ENCODE measurements at regions not wholly inside any gene's neighbourhood (a gene's known extent, or its start where the extent isn't known, plus 50 kb on each side); places are given as distances from the start of the nearest gene placed in this dataset.

GRCh38 chr12:58470266-58471010, 449.9 kb downstream of the LRIG3 start:
- H3K4me3 ChIP-seq (ENCODE audit: low read depth, low read length), result no peak overlapping the region
- DNase-seq (ENCODE audit: low read depth), result no peak
- TF ChIP-seq CTCF (IDR thresholded peaks at IDR 0.05; ENCODE audit: insufficient read depth, low read depth, low read length), result no peak

- no peak for DNase-seq (ENCODE audit: low read depth)
- TF ChIP-seq CTCF (IDR thresholded peaks at IDR 0.05; ENCODE audit: insufficient read depth, low read depth, low read length), result no peak
- no peak overlapping the region for H3K4me3 ChIP-seq (ENCODE audit: low read depth, low read length)
These were observed 440.9 kb downstream of the LRIG3 start for GRCh38 chr12:58479401-58479800.

GRCh38 chr12:58481811-58482210, 438.5 kb downstream of the LRIG3 start:
- no peak for TF ChIP-seq CTCF (IDR thresholded peaks at IDR 0.05; ENCODE audit: insufficient read depth, low read depth, low read length)
- no peak for DNase-seq (ENCODE audit: low read depth)

GRCh38 chr12:58487255-58487654, 433.0 kb downstream of the LRIG3 start:
- no peak overlapping the region for H3K4me3 ChIP-seq (ENCODE audit: low read depth, low read length)
- no peak for TF ChIP-seq CTCF (IDR thresholded peaks at IDR 0.05; ENCODE audit: insufficient read depth, low read depth, low read length)
- no peak for DNase-seq (ENCODE audit: low read depth)

More at GRCh38 chr12:58481811-58482210, 438.5 kb downstream of the LRIG3 start:
- no peak overlapping the region for H3K4me3 ChIP-seq (ENCODE audit: low read depth, low read length)

- no peak for TF ChIP-seq CTCF (IDR thresholded peaks at IDR 0.05; ENCODE audit: insufficient read depth, low read depth, low read length)
- DNase-seq (ENCODE audit: low read depth), result peak; percentile 12
- H3K4me3 ChIP-seq (ENCODE audit: low read depth, low read length), result no peak overlapping the region
These were observed 432.6 kb downstream of the LRIG3 start for GRCh38 chr12:58487678-58488161.

- no peak for DNase-seq (ENCODE audit: low read depth)
- H3K4me3 ChIP-seq (ENCODE audit: low read depth, low read length), result no peak overlapping the region
- TF ChIP-seq CTCF (IDR thresholded peaks at IDR 0.05; ENCODE audit: insufficient read depth, low read depth, low read length), result no peak
These were observed 430.9 kb downstream of the LRIG3 start for GRCh38 chr12:58489394-58489793.

- peak; percentile 97 for DNase-seq (ENCODE audit: low read depth)
- no peak for TF ChIP-seq CTCF (IDR thresholded peaks at IDR 0.05; ENCODE audit: insufficient read depth, low read depth, low read length)
- no peak overlapping the region for H3K4me3 ChIP-seq (ENCODE audit: low read depth, low read length)
These were observed 429.0 kb downstream of the LRIG3 start for GRCh38 chr12:58491306-58491705.

Measured in fibroblast of villous mesenchyme (primary cell).